Epithelial cell of esophagus (primary cell): ENCODE measurements at regions not wholly inside any gene's neighbourhood (a gene's known extent, or its start where the extent isn't known, plus 50 kb on each side); places are given as distances from the start of the nearest gene placed in this dataset.

Experiments
- DNase-seq: peaks from one replicate; pipeline ENCODE4 v3.0.0; 2010; ENCODE audit warnings: low read depth
- H3K4me3 ChIP-seq: 2 replicates; pipeline ENCODE4 v1.5.1; 2011; ENCODE audit warnings: mild to moderate bottlenecking, low read length, control low read depth
- TF ChIP-seq, protein P1 (sequence below): IDR thresholded peaks from 2 replicates; pipeline ENCODE4 v1.5.1; 2011; ENCODE audit warnings: low read depth, mild to moderate bottlenecking, low read length, control low read depth, inconsistent platforms; ENCODE audit not compliant: insufficient read depth; ENCODE audit errors: missing control alignments

DNA sequence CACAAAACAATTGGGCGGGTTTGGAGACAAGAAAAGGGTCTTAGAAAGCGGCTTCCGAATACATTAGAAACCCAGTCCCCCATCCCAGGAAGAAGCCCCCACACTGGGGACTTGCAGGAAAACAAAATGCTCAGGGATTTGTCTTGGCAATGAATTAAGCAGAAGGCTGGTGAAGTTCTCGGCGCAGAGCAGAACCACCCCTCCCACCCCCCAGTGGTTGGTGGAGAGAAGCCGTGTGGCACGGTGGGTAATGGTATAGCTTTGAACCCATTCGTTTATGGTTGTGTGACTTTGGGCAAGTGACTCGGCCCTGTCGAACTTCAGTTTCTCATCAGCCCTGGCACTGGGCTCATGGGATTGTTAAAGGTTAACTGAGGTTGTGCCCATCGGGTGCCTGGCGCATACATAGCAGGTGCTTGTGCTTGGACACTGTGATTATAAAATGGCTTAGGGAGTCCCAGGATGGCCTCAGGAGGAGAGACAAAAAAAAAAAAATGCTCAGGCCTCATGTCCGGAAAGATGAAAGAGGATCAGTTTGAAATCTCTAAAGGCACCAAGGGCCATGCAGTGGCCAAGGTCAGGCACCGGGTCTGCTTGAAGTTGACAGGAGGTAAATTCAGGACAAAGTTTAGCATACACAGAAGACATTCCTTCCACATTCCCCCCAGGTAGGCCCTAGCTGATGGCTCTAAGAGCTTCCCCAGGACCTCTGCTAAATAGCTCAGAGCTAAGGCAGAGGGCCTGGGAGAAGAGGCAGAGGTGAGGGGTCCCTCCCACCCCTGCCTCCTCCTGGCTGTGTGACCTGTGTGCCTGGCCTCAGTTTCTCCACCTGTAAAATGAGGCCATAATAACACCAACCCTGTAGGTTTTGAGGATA, 120.1 kb upstream of the PTPN1 start:
- DNase-seq, result no peak
- no peak overlapping the region for H3K4me3 ChIP-seq
- TF ChIP-seq, protein P1, sequence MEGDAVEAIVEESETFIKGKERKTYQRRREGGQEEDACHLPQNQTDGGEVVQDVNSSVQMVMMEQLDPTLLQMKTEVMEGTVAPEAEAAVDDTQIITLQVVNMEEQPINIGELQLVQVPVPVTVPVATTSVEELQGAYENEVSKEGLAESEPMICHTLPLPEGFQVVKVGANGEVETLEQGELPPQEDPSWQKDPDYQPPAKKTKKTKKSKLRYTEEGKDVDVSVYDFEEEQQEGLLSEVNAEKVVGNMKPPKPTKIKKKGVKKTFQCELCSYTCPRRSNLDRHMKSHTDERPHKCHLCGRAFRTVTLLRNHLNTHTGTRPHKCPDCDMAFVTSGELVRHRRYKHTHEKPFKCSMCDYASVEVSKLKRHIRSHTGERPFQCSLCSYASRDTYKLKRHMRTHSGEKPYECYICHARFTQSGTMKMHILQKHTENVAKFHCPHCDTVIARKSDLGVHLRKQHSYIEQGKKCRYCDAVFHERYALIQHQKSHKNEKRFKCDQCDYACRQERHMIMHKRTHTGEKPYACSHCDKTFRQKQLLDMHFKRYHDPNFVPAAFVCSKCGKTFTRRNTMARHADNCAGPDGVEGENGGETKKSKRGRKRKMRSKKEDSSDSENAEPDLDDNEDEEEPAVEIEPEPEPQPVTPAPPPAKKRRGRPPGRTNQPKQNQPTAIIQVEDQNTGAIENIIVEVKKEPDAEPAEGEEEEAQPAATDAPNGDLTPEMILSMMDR, result no peak

DNA sequence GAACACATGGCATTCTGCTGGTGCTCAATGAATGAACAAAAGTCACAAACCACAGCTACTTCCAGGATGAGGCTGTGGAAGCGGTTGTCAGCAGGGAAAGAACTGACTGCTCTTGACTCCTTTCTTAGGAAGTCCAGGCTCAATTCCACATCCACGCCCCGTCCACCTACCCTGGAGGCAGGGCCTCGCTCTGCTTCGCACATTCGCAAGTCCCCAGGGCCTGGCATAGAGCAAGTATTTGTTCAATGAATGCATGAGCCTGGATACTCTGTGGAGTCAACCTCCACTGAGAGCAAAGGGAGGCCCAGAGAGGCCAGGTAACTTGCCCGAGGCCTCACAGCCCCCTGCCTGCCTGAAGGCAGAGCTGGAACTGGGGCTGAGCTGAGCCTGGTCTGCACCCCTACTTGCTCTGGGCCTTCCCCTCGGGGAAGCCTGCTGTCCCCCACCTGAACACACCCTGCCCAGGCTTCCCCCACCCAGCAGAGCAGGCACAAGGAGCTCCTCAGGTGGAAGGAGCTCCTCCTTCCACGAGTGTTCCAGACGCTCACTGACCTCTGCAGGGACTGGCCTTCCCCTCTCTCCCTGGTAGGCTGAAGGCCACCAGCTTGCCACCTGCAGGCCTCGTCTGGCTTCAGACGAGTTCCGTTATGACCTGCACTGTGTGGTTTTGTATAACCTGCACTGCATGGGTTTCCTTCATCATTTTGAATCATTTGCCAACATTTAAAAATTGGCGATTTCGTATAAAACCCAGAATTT, 119.3 kb upstream of the PTPN1 start:
- no peak overlapping the region for H3K4me3 ChIP-seq
- TF ChIP-seq, protein P1, result no peak
- no peak for DNase-seq

DNA sequence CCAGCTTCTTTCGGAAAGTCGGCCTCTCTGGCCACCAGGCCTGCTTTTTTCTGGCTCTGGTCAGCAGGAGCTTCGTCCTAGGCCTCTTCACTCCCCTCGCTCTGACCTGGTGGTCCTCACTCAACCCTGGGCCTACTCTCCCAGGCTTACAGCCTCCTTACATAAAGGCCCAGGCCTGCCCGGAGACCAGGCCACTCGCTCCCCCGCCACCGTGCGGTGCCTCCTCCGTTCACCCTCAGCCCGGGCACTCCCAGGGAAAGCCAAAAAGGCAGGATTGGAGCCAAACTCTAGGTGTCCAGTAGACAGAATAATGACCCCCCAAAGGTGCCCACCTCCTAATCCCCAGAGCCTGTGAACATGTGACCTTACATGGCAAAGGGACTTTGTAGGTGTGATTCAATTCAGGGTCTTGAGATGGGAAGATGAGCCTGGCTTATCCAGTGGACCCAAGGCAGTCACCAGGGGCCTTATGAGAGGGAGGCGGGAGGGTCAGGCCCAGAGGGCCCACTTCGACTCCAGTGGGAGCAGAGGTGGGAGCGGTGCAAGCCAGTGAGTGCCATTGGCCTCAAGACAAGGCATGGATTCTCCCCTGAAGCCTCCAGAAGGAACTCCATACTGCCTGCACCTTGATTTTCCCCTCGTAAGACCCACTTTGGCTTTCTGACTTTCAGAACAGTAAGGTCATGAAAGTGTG, 118.6 kb upstream of the PTPN1 start:
- no peak overlapping the region for H3K4me3 ChIP-seq
- TF ChIP-seq, protein P1, result no peak
- DNase-seq, result no peak

DNA sequence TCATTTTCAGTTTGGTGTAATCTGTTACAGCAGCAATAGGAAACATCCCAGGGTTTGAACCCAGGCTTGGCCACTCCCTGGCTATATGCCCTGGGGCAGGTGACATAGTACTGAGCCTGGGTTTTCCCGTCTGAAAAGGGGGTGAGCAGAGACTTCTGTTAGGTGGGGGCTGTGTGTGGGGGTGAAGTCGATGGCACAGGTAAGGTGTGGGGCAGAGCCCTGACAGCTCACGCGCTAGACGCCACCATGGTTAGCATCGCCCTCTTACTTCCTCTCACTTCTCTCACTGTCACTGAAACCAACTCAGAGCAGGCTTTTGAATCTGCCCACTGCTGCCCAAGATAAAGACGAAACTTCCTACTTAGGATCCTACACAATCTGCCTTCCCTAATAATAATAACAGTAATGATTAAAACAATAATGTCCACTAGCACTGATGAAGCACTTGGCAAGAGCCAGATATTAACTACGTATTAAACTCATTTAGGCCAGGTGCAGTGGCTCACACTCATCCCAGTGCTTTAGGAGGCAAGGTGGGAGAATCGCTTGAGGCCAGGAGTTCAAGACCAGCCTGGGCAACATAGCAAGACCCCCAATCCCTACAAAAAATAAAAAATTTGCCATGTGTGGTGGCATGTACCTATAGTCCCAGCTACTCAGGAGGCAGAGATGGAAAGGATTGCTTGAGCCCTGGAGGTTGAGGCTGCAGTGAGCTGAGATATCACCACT, 117.9 kb upstream of the PTPN1 start:
- H3K4me3 ChIP-seq, result no peak overlapping the region
- DNase-seq, result peak; percentile 44
- TF ChIP-seq, protein P1, result no peak

DNA sequence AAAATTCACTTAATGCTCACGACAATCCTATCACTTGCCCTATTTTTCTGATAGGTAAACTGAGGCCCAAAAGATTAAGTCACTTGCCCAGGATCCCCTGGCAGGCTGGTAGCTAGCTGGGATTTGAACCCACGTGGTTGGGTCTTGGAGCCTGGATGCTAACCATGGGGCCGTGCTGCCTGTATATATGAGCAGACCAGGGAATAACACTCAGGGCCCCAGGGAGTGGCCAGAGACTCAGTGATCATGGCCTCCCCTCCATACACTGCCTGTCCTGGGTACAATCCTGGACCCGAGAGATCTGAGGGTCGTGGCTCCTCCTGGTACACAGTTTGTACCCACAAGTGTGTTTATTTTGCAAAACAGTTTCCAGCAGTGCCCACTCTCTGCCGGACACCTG, 116.9 kb upstream of the PTPN1 start:
- TF ChIP-seq, protein P1, result no peak
- no peak overlapping the region for H3K4me3 ChIP-seq
- no peak for DNase-seq

DNA sequence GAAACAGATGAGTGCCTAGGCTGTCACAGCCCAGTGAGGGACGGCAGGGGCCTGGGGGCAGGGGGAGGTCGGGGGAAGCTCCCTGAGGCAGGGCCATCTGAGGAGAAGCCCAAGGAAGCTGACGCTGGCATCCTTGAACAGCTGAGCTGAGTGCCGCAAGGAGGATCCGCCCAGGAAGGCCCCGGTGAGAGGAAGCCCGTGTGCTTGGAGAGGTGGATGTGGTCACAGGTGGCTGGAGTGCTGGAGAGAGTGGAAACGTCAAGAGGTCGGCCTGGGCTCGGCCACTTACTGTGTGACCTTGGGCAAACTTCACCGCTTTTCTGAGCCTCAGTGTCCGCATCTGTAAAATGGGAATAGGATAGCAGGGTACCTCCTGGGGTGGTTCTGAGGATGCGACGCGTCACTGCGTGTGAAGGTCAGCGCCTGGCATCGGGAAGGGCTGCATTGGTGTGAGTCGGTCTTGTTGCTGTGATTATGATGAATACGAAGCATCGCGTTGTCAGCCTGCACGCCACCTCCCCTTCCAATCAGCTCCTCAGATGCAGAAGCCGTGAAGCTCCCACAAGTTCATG, 116.1 kb upstream of the PTPN1 start:
- no peak for DNase-seq
- TF ChIP-seq, protein P1, result no peak
- no peak overlapping the region for H3K4me3 ChIP-seq
